ENCODE measurements at regions not wholly inside any gene's neighbourhood (a gene's known extent, or its start where the extent isn't known, plus 50 kb on each side); places are given as distances from the start of the nearest gene placed in this dataset.
"Not testable (repeated sequence)": the region's sequence is repeated elsewhere in the genome, so short reads cannot be mapped to it uniquely, and the experiment has no call there.

DNA sequence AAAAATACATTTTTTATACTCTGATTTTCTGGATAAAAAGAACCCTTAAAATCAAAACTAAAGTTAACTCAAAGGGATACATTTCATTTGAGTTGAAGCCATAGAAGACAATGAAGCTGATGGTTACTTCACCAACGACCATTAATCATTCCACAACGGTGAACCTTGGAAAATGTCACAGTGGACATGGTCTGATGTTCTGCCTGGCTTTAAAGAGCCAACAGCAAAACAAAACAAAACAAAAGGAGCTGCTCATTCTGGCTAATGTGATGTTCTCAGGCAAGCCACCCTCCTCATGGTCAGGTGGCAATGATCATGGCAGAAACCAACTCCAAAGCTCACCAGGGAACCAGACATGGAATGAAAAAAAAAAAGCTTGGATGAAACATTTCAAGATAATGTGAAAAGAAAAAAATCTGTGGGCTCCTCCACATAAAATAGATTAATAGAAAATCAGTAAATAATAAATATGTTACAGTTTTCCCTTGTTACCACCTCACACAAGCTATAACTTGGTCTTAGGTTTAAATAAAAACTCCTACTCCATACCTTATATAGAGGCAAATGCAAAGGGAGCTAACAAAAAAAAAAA lies 90.1 kb upstream of the SERTAD2 start:
- no peak for DNase-seq (ENCODE audit: low read depth)

DNA sequence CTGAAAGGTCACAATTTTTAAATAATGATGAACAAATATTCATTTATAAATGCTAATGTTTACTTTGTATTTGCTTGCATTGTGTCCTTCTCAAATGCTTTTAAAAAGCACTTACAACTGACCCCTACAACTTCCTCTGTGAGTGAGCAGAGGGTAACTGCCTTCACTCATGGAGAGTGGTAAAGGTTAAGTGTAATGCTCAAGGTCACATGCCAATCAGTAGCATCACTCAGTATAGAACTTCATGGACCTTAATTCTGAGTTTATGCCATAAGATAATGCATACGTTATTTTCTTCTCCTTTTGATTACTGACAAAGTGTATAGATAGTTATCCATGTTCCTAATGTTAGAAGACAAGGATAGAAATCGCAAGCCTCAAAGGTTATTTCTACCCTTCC lies 91.8 kb upstream of the SERTAD2 start:
- DNase-seq (ENCODE audit: low read depth) = no peak

DNA sequence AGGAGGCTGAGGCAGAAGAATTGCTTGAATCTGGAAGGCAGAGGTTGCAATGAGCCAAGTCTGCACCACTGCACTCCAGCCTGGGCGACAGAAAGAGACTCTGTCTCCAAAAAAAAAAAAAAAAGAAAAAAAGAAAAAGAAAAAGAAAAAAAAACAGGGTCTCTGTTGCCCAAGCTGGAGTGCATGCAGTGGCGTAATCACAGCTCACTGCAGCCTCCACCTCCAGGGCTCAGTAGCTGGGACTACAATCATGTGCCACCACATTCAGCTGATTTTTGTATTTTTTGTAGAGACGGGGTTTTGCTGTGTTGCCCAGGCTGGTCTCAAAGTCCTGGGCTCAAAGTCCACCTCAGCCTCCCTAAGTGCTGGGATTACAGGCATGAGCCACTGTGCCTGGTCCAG lies 94.0 kb upstream of the SERTAD2 start:
- not testable (repeated sequence) for DNase-seq (ENCODE audit: low read depth)

DNA sequence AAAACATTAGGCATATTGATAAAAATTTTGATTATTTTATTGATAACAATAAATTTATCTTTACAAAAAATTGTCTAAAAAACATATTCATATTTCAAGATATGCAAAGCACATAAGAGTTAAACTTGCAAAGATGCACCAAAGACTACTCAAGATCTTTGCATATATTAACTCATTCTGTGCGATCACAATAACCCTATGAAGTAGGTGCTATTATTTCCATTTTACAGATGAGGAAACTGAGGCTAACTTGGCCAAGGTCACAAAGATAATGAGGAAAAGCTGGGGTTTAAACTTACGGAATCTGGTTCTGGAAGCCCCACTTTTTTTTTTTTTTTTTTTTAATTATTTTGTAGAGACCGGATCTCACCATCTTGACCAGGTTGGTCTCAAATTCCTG lies 94.4 kb upstream of the SERTAD2 start:
- DNase-seq (ENCODE audit: low read depth) = no peak

DNA sequence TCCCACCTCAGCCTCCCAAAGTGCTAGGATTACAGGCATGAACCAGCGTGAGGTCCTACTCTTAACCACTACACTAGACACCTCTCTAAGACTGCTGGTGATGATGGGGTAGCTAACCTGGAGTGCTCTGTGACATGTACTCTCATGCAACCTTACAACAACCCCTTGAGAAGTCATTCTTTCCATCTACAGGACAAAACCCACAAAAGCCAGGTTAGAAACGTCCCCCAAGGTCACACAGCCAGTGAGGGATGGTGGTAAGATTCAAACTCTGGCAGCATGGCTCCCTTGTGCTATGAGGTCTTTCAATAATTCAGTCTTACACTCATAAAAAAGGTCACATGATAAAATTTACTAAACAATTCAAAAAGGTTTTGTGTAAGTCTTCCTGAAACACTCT lies 94.8 kb upstream of the SERTAD2 start:
- DNase-seq (ENCODE audit: low read depth) = no peak

DNA sequence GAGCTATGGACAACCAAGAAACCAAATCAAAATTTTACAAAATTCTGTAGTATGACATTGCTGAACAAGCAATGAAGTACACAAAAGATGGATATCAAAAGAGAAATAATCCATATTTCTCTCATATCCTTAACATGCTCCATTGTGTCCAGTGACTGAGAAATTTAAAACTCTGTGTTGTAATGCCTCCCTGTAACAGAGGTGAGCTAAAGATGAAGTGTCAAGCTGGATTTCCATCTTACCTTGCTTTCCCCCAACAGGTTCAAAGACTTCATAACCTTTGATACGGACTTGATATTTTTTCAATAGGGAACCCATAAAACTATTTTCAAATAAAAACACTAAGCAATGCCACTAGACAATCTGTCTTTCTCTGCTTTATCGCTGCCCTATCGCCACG lies 95.7 kb upstream of the SERTAD2 start:
- no peak for DNase-seq (ENCODE audit: low read depth)

DNA sequence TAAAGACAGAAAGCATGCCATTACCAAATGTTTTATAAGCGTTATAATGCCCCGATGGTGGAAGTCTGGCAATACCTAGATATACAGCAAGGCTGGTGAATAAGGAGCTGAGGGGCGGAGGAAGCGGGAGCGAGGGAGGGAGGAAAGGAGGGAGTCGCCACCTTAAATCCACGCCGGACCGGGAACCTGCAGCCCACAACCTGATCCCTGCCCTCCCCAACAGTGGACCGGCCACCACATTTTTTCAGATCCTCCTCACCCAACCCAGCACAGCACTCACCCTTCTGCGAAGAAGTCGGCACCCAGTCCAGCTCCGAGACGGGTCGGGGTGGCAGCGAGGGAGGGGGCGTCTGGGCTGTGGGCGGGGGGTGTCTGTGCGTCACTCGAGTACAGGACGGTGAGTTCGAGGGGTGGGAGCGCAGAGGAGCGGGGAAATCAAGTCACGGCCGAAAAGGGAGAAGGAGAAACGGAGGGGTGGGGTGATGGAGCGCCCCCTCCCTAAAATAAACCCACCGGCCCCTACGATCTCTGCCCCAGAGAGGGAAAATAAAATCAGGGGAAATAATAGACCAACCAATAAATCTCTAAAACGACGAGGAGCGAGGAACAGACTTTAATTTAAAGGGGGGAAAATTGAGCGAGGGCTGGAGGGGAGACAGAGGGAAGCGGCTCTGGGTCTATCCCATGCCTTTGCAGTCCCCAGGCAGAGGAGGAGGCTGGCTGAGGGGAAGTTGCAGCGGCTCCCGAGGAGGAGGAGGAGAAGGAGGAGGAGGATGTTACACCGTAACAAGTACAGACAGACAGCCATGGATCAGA lies 96.5 kb upstream of the SERTAD2 start:
- peak; percentile 51 for DNase-seq (ENCODE audit: low read depth)

DNA sequence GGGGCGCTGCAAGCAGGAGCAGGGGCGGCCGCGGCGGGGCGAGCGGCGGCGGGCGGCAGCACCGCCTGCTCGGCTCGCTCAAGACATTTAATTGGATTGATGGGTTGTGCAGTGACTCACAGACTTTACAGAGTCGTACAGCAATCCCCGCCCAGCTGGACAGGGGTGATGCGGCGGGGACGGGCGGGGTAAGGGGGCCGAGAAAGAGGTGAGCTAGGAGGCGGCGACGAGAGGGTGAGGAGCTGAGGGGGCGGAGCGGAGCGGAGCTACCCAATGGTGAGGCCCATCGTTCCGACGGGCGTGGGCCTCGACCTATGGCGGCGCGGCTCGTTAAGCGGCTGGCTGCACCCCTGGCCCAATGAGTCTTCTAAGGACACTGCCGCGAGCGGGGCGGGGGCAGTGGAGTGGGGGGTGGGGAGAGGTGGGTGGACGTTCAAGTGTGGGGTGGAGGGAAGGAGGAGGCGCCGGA lies 97.1 kb upstream of the SERTAD2 start:
- peak; percentile 99 for DNase-seq (ENCODE audit: low read depth)

DNA sequence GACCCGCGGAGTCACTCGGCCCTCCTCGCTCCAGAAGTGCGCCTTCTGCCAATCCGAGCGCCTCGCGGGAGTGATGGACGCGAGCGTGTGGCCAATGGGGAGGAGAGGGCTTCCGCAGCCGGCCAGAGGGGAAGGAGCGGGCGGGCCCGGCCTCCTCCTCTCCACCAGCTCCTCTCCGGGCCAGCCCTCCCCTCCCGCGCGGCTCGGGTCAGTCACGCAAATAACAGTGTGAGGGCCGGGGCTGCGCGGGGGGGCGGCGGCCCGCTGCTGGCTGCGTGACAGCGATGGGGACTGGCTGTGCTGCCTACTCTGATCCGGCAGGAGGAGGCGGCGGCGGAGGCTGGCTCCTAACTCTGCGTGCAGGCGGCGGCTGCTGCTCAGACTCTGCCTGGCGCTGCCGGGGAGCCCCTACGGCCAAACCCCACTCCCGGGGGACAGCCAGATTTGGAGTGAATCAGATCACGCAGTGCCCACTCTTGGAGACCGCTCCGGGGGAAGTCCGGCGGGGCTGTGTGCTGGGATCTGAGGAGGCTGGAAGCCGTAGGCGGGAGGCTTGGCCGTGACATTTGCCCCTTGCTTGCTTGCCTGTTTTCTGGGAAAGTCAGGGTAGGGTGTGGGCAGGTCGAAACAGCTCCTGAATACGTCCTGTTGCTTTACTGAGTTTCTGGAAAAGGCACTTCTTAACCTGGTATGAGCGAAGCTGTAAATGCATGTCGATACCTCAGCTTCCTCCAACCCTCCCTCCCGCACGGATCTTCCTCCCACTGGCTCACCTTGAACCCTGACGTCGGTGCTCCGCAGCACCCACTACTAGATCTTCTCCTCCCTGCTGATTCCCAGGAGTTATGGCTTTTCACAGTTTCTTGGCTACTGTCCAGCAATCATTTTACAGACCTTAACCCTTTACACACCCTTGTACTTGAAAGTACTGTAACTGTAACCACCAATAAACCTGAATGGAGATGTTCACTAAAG lies 97.9 kb upstream of the SERTAD2 start:
- peak; percentile 58 for DNase-seq (ENCODE audit: low read depth)

DNA sequence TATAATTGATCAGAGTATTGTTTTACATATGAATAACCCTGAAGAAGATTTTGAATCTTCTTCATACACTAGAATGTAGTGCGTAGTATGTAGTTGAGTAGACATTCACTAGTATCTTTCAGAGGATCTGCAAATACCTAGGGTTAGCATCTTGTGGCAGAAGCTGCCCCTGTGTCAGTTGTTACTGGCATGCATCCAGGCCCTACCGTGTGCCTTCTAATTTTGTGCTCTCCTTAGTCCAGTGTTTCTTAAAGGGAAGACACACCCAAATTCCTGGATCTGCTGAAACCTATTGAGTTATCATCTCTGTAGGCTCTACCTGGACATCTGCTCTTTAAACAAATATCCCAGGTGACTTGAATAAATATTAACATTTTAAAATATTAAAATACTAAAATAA lies 99.7 kb upstream of the SERTAD2 start:
- no peak for DNase-seq (ENCODE audit: low read depth)

DNA sequence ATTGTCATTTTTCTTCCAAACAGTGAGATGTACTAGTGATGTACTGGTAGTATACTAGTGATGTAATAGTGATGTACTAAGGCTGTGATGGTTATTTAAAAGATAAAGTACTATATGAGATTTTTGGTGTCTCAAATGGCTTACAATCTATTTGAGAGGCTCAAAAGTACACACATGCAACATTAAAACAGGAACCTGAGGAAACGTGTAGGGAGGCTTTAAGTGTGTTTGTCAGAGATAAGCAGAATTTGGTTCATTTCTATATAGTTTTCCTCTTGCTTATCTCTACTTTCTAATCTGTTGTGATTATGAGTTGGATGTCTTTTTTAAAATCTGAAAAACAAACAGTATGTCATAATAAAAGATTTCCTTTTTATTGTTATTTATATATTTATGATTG lies 100.9 kb upstream of the SERTAD2 start:
- no peak for DNase-seq (ENCODE audit: low read depth)

DNA sequence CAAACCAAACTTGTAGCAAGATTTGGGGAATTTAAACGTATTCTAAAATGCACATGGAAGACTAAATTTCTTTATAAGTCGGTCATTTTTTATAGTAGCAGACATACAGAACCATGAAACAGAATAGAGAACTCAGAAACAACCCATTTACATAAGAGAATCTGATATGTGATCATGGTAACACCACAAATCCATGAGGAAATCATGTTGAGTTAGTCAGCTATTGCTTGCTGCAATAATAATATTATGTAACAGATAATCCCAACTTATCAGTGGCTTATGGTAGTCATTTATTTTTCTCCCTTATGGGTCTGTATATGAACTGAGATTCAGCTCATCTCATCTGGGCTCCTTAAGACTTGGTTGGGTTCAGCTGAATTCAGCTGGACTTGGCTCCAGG lies 103.4 kb upstream of the SERTAD2 start:
- DNase-seq (ENCODE audit: low read depth) = no peak

DNA sequence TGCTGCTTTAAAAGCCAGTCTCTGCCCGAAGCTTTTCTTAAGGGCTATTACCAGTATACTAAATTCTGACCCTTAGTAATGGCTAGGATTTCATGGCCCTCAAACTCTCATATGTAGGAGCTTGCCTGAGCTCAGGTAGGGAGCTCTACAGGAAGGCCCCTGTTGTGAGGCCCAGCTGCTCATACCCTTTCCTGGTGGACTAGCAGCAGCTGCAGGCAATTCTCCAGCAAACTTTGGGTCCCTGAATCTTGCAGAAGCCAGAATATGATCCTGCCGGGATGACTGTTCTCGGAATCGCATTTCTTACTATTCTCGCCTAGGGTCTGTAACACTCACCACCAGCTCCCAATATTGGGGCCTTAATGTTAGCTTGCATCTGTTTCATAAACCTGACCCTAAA lies 106.4 kb upstream of the SERTAD2 start:
- DNase-seq (ENCODE audit: low read depth) = no peak

DNA sequence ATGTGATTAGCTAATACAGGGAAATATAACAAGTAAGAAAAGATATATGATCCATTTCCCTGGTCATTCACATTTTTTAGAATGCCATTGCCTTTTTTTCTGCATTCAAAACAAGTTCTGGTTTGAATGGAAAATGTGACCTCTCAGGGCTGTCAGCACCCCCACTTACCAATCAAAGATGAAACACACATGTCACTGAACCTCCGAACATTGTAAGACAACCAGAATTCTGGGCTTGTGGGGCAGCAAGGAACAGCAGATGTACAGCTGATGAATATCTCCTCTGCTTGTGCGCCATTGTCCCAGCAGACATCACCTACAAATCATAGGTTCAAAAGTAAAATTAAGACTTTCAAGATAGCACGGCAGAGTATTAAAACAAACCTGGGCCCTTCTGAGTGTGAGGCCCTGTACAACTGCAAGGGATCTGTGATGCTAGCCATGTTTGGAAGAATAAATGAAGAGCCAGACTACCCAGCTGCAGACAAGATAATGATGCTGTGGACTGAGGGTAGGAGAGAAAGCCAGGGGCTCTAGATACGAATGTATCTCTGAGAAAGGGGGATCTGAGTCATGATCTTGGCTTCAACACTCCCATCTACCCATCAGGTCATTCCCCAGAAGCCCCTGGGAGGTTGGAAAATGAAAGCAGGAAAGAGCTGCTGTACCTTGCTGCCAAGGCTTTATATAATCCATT lies 108.7 kb upstream of the SERTAD2 start:
- DNase-seq (ENCODE audit: low read depth) = no peak

DNA sequence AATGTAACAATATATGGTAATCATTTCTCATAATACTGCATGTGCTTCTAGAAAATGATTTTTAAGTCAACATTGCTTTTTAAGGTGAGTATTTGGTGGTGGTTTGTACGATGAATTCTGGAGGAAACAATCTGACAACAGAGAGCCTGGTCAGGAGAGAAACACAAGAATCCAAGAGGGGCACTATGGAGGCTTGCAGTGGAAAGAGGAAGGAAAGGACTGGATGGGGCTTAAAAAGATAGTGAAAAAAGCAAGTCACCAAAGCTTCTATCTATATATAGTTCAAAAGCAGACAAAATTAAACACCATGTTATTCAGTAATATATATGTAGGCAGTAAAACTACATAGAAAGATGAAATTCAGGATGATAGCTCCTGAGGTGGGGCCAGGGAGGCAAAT lies 109.4 kb upstream of the SERTAD2 start:
- DNase-seq (ENCODE audit: low read depth) = no peak

DNA sequence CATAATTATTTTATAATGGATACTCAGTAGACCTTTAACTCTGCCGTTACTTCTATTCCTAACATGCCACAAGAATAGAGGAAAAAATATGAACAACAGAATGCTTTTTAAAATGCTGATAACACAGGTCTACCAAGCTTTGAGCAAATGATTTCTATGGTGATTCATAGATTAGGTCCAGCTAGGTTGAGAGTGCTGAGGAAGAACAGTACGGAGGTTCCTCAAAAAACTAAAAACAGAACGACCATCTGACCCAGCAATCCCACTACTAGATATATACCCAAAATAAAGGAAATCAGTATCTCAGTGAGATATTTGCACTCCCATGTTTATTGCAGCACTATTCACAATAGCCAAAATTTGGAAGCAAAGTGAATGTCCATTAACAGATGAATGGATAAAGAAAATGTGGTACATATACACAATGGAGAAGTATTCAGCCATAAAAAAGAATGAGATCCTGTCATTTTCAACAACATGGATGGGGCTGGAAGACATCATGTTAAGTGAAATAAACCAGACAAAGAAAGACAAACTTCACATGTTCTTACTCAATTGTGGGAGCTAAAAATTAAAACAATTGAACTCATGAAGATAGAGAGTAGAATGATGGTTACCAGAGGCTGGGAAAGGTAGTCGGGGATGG lies 111.6 kb upstream of the SERTAD2 start:
- no peak for DNase-seq (ENCODE audit: low read depth)

DNA sequence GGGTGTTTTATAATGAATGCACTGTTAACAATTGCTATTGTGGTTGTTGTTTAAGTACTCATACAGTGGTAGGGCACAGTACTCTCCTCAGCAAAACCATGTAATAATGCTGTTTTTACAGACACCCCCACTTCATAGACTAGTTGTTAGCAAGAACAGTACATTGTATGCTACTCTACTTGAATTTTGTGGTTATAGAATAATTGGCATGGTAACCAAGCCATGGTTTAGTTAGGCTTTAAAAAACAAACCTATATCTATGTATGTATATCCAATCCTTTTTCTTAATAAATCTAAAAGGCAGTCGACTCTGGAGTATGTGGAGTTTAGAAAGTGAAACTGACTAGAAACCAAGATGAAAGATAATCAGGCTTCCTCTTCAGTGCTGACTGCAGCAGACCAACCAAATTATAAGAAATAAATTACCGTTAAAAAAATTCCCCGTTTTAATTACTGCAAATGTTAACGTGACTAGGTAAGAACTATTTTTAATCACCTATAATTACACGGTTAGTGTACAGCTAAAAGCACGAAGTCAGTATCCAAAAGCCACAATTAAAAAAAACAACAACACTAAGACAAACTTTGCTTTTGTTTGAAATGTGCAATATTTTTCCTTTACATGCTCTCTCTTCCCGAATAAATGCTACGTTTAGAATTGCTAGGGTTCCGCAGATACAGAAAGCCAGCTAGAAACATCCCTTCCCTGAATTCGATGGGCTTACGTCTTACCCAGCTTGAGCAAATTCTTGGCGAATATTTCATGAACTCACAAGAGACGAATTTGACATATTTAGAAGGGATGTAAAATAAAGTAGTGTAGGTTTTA lies 113.3 kb upstream of the SERTAD2 start:
- DNase-seq (ENCODE audit: low read depth) = no peak

DNA sequence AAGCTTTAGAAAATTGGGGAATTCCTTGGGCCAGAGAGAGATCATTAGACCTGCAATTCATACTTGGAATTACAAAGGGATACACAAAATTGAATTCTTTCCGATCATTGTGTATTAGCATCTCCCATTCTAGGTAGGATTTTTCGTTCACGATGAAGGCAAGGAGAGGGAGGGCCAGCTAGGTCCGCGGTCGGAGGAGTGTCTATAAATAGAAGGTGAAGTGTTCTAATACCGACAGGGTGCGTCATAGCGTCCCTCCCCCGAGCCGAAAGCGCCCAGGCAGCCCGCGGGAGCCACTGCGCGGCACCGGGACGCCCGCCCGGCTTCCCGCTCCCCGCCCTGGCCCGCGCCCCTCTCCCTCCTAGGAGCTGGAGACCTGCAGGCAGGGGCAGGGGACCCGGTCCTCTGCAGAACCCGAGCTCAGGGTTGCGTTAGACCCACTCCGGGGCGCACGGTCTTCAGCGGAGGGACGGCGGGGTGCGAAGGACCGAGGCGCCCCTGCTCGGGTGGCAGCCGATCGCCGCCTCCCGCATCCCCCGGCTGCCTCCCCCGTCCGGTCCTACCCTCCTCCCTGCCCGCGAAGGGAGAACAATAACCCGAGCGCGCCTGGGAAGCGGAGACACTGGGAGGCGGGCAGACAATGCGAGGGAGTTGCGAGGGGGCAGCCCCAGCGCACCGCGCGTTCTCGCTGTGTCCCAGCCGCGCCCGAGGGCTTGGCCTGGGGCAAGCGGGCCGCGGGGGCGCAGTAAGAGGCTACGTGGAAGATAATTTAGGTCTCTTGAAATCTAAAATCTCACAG lies 114.2 kb upstream of the SERTAD2 start:
- DNase-seq (ENCODE audit: low read depth) = peak; percentile 92

DNA sequence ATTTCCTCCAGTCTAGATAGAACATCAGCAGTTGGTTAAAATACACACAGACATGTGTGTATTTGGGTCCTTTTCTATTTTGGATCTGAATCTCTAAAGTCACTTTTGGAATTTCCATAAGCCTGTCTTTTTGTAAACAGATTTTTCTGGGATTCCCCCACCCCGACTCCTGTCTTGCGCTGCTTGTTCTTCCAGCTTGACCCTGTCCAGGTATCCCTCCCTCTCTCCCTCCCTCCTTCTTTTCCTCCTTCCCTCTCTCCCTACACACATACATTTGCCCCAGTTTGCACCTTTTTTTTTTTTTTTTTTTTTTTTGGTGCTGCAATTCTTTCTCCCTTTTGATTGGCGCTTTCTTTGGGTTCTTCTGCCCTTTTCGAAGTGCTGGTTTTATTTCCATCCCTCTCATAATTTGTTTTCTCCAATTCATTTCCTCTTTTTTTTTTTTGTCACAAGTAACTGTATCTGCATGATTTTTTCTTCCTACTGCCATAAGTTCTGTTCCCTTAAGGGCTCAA lies 114.8 kb upstream of the SERTAD2 start:
- no peak for DNase-seq (ENCODE audit: low read depth)
